ENCODE measurements at regions not wholly inside any gene's neighbourhood (a gene's known extent, or its start where the extent isn't known, plus 50 kb on each side); places are given as distances from the start of the nearest gene placed in this dataset.
A peak's percentile ranks its signal among the peaks of the same experiment; 100 is the strongest.

GRCh38 chr14:54177019-54177418 is 219.8 kb upstream of the CDKN3 start:
- no peak for FAIRE-seq
- no peak overlapping the region for H3K4me3 ChIP-seq
- no peaks in the 10 kb centered on the region for H3K4me1 ChIP-seq
- intact Hi-C loops (cut with DNase I): no loop called here
- no peak for TF ChIP-seq CTCF (IDR thresholded peaks at IDR 0.05)
- WGBS, 2 donors: 34 to 35% methylated on average over 3 of the region's 3 CpGs
- no peak overlapping the region for H3K27ac ChIP-seq
- DNase-seq: no peak
- no peak for ATAC-seq
- no peaks in the 10 kb centered on the region for H3K9me3 ChIP-seq
- peaks cover 0 to 6% (median 0%) of the 10 kb centered on the region in 4 donors for H3K27me3 ChIP-seq
- no peaks in the 10 kb centered on the region for H3K36me3 ChIP-seq

- no peaks in the 10 kb centered on the region for H3K4me1 ChIP-seq
- H3K36me3 ChIP-seq: no peaks in the 10 kb centered on the region
- ATAC-seq: peak in 1 of 4 donors; percentile 53
- no peak overlapping the region for H3K27ac ChIP-seq
- H3K9me3 ChIP-seq: no peaks in the 10 kb centered on the region
- no peak overlapping the region for H3K4me3 ChIP-seq
- no peak for FAIRE-seq
- WGBS, 2 donors: 27 to 36% methylated on average over 9 of the region's 9 CpGs
- H3K27me3 ChIP-seq: peaks cover 0 to 6% (median 0%) of the 10 kb centered on the region in 4 donors
- intact Hi-C loops (cut with DNase I): no loop called here
- TF ChIP-seq CTCF (IDR thresholded peaks at IDR 0.05): no peak
- no peak for DNase-seq
Observed at GRCh38 chr14:54177641-54178621, 218.9 kb upstream of the CDKN3 start.

- FAIRE-seq: no peak
- WGBS, 2 donors: 70 to 73% methylated on average over 2 of the region's 2 CpGs
- H3K27ac ChIP-seq: no peak overlapping the region
Observed at GRCh38 chr14:54182419-54183045, 214.3 kb upstream of the CDKN3 start.

GRCh38 chr14:54186821-54187763 is 209.7 kb upstream of the CDKN3 start:
- no peaks in the 10 kb centered on the region for H3K36me3 ChIP-seq
- no peaks in the 10 kb centered on the region for H3K9me3 ChIP-seq
- no peak overlapping the region for H3K27ac ChIP-seq
- no peaks in the 10 kb centered on the region for H3K27me3 ChIP-seq
- no peaks in the 10 kb centered on the region for H3K4me1 ChIP-seq
- intact Hi-C loops (cut with DNase I): no loop called here
- ATAC-seq (no peak), DNase-seq (no peak), FAIRE-seq (no peak)
- 91 to 93% methylated on average over 7 of the region's 7 CpGs for WGBS, 2 donors
- no peak overlapping the region for H3K4me3 ChIP-seq
- no peak for TF ChIP-seq CTCF (IDR thresholded peaks at IDR 0.05)

More at GRCh38 chr14:54182419-54183045, 214.3 kb upstream of the CDKN3 start:
- Histone ChIP-seq H3K27me3 (no peaks in the 10 kb centered on the region), H3K9me3 (no peaks in the 10 kb centered on the region), H3K4me1 (no peaks in the 10 kb centered on the region), H3K36me3 (no peaks in the 10 kb centered on the region), H3K4me3 (no peak overlapping the region)
- no peak for TF ChIP-seq CTCF (IDR thresholded peaks at IDR 0.05)
- intact Hi-C loops (cut with DNase I): no loop called here
- no peak for DNase-seq
- no peak for ATAC-seq
